ENCODE measurements at regions not wholly inside any gene's neighbourhood (a gene's known extent, or its start where the extent isn't known, plus 50 kb on each side); places are given as distances from the start of the nearest gene placed in this dataset.

DNA sequence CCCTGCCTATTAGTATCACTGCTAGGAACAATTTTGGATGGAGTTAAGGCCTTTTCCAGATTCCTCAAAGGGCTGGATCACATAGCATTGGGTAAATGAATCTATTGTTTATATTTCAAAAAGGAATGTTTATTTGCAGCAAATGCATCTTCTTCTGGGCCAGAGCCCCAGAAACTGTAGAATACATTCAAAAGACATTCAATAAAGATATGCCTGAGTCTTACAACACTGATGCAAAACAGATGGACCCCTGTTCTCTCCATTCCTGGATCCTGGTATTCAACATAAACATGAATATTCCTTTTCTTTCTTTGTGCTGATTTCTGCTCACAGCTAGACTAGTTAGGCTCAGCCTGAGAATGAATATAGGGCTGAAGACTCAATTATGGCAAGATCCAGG, 227.2 kb upstream of the KLHL29 start:
- H3K9ac ChIP-seq (ENCODE audit: insufficient read depth, low read length), result no peak overlapping the region
- no peaks in the 10 kb centered on the region for H3K9me3 ChIP-seq (ENCODE audit: control insufficient read depth, insufficient read depth, low read depth, low read length)
- DNase-seq (ENCODE audit: low read depth in 2 of 2), result peak in 1 of 2 donors; percentile 3
- H3K27me3 ChIP-seq (ENCODE audit: control insufficient read depth, insufficient read depth, low read length), result no peaks in the 10 kb centered on the region
- H3K79me2 ChIP-seq (ENCODE audit: control insufficient read depth, insufficient read depth, low read length), result no peaks in the 10 kb centered on the region
- TF ChIP-seq EZH2 (IDR thresholded peaks at IDR 0.05; ENCODE audit: low read length, missing control alignments), result no peak
- TF ChIP-seq, protein P1, sequence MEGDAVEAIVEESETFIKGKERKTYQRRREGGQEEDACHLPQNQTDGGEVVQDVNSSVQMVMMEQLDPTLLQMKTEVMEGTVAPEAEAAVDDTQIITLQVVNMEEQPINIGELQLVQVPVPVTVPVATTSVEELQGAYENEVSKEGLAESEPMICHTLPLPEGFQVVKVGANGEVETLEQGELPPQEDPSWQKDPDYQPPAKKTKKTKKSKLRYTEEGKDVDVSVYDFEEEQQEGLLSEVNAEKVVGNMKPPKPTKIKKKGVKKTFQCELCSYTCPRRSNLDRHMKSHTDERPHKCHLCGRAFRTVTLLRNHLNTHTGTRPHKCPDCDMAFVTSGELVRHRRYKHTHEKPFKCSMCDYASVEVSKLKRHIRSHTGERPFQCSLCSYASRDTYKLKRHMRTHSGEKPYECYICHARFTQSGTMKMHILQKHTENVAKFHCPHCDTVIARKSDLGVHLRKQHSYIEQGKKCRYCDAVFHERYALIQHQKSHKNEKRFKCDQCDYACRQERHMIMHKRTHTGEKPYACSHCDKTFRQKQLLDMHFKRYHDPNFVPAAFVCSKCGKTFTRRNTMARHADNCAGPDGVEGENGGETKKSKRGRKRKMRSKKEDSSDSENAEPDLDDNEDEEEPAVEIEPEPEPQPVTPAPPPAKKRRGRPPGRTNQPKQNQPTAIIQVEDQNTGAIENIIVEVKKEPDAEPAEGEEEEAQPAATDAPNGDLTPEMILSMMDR (conservative IDR thresholded peaks at IDR 0.05 in 1 of 2, IDR thresholded peaks at IDR 0.05 in 1 of 2; ENCODE audit: low read depth in 1 of 2, low read length in 2 of 2), result no peak
- H3K4me1 ChIP-seq (ENCODE audit: control insufficient read depth, extremely low read depth, insufficient read depth, low read length), result no peaks in the 10 kb centered on the region
- H3K4me3 ChIP-seq (replicated peaks in 1 of 4; ENCODE audit: control extremely low read depth in 1 of 4, insufficient read depth in 1 of 4, low read depth in 3 of 4, low read length in 4 of 4), result no peak overlapping the region
- no peaks in the 10 kb centered on the region for H4K20me1 ChIP-seq (ENCODE audit: control insufficient read depth, extremely low read depth, insufficient read depth, low read length)
- no peak overlapping the region for H2AFZ ChIP-seq (ENCODE audit: low read length)
- H3K4me2 ChIP-seq (ENCODE audit: extremely low read depth, insufficient read depth, low read length), result no peak overlapping the region
- H3K27ac ChIP-seq (ENCODE audit: insufficient read depth, low read length), result no peak overlapping the region
- no peaks in the 10 kb centered on the region for H3K36me3 ChIP-seq (ENCODE audit: control insufficient read depth, insufficient read depth, low read length)

DNA sequence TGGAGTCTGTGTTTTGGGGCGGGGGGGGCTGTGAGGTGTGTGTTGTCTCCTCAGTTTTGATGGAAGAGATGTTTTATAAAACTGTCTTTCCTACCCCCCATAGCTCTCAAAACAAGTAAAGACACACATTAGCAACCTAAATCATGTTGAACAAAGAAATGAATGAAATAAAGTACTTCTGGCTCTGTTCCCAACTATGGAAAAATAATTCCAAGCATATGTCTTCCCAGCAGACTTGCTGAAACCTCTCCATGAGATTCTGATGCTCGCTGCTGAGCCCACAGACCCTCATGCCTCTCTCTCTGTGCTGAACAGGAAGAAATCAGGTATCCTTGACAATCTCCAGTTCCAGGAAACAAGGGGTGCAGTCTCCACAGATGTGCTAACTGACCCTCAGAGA, 226.7 kb upstream of the KLHL29 start:
- Histone ChIP-seq H3K4me2 (ENCODE audit: extremely low read depth, insufficient read depth, low read length) (no peak overlapping the region), H3K9ac (ENCODE audit: insufficient read depth, low read length) (no peak overlapping the region), H3K4me3 (replicated peaks in 1 of 4; ENCODE audit: control extremely low read depth in 1 of 4, insufficient read depth in 1 of 4, low read depth in 3 of 4, low read length in 4 of 4) (no peak overlapping the region), H3K4me1 (ENCODE audit: control insufficient read depth, extremely low read depth, insufficient read depth, low read length) (no peaks in the 10 kb centered on the region), H3K79me2 (ENCODE audit: control insufficient read depth, insufficient read depth, low read length) (no peaks in the 10 kb centered on the region), H3K36me3 (ENCODE audit: control insufficient read depth, insufficient read depth, low read length) (no peaks in the 10 kb centered on the region), H3K27ac (ENCODE audit: insufficient read depth, low read length) (no peak overlapping the region), H4K20me1 (ENCODE audit: control insufficient read depth, extremely low read depth, insufficient read depth, low read length) (no peaks in the 10 kb centered on the region), H3K9me3 (ENCODE audit: control insufficient read depth, insufficient read depth, low read depth, low read length) (no peaks in the 10 kb centered on the region), H2AFZ (ENCODE audit: low read length) (no peak overlapping the region), H3K27me3 (ENCODE audit: control insufficient read depth, insufficient read depth, low read length) (no peaks in the 10 kb centered on the region)
- TF ChIP-seq, protein P1 (conservative IDR thresholded peaks at IDR 0.05 in 1 of 2, IDR thresholded peaks at IDR 0.05 in 1 of 2; ENCODE audit: low read depth in 1 of 2, low read length in 2 of 2), result no peak
- no peak for TF ChIP-seq EZH2 (IDR thresholded peaks at IDR 0.05; ENCODE audit: low read length, missing control alignments)
- no peak for DNase-seq (ENCODE audit: low read depth in 2 of 2)

DNA sequence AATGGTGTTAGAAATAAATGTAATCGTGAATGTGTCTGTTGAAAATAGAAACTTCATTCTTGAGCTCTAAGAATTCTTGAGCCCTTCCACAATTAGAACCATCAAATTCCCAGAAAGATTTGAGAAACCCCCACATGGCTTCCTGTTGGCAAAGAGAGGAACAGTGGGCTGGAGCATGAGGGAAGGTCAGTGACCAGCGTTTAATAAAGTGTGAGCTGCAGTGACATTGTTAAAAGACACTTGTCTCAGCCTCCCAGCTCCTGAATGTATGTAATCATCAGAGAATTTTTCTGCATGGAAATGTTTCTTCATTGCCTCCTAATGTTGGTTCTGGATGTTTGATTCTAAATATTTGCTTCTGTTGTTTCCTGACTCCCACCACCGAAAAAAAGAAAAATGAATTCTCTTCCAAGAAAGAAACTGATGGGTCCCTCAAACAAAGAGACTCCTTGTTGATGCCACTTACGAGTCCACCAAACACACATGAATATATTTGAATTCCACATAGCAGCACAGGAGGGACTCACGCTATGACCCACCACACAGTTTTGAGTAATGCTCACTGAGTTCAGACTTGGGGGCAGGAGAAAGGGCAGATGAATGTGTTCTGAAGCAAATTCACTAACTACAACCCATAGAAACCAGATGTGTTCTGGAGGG, 225.1 kb upstream of the KLHL29 start:
- Histone ChIP-seq H3K79me2 (ENCODE audit: control insufficient read depth, insufficient read depth, low read length) (no peaks in the 10 kb centered on the region), H3K27ac (ENCODE audit: insufficient read depth, low read length) (no peak overlapping the region), H3K9me3 (ENCODE audit: control insufficient read depth, insufficient read depth, low read depth, low read length) (no peaks in the 10 kb centered on the region), H2AFZ (ENCODE audit: low read length) (no peak overlapping the region), H3K9ac (ENCODE audit: insufficient read depth, low read length) (no peak overlapping the region), H3K27me3 (ENCODE audit: control insufficient read depth, insufficient read depth, low read length) (no peaks in the 10 kb centered on the region), H3K4me1 (ENCODE audit: control insufficient read depth, extremely low read depth, insufficient read depth, low read length) (no peaks in the 10 kb centered on the region), H3K4me3 (replicated peaks in 1 of 4; ENCODE audit: control extremely low read depth in 1 of 4, insufficient read depth in 1 of 4, low read depth in 3 of 4, low read length in 4 of 4) (no peak overlapping the region), H3K4me2 (ENCODE audit: extremely low read depth, insufficient read depth, low read length) (no peak overlapping the region), H3K36me3 (ENCODE audit: control insufficient read depth, insufficient read depth, low read length) (no peaks in the 10 kb centered on the region), H4K20me1 (ENCODE audit: control insufficient read depth, extremely low read depth, insufficient read depth, low read length) (no peaks in the 10 kb centered on the region)
- TF ChIP-seq, protein P1 (conservative IDR thresholded peaks at IDR 0.05 in 1 of 2, IDR thresholded peaks at IDR 0.05 in 1 of 2; ENCODE audit: low read depth in 1 of 2, low read length in 2 of 2), result no peak
- no peak for TF ChIP-seq EZH2 (IDR thresholded peaks at IDR 0.05; ENCODE audit: low read length, missing control alignments)
- DNase-seq (ENCODE audit: low read depth in 2 of 2), result no peak
